Chondrocyte (in vitro differentiated cells): ENCODE measurements at regions not wholly inside any gene's neighbourhood (a gene's known extent, or its start where the extent isn't known, plus 50 kb on each side); places are given as distances from the start of the nearest gene placed in this dataset.

Experiments used
- DNase-seq: peaks from one replicate; pipeline ENCODE4 v3.0.0; 2021; ENCODE audit warnings: mixed read lengths, low spot score
- H3K27ac Mint-ChIP-seq: one replicate; pipeline ENCODE4 v1.8.0; 2021; ENCODE audit warnings: mild to moderate bottlenecking, moderate library complexity, mixed read lengths; ENCODE audit not compliant: unreplicated experiment
- H3K27me3 Mint-ChIP-seq: 2 replicates; pipeline ENCODE4 v1.8.0; 2021; ENCODE audit warnings: low read depth, mixed read lengths
- H3K36me3 Mint-ChIP-seq: 2 replicates; pipeline ENCODE4 v1.8.0; 2021; ENCODE audit warnings: low read depth, mixed read lengths
- H3K4me1 Mint-ChIP-seq: 2 replicates; pipeline ENCODE4 v1.8.0; 2021; ENCODE audit warnings: low read depth, mild to moderate bottlenecking, mixed read lengths
- H3K4me3 Mint-ChIP-seq: one replicate; pipeline ENCODE4 v1.8.0; 2021; ENCODE audit warnings: mild to moderate bottlenecking, moderate library complexity, mixed read lengths; ENCODE audit not compliant: unreplicated experiment
- H3K9me3 Mint-ChIP-seq: 2 replicates; pipeline ENCODE4 v1.8.0; 2021; ENCODE audit warnings: low read depth, mixed read lengths
- CTCF ChIP-seq: fragments of 200-600 bp; sonication (generic); IDR thresholded peaks from 2 replicates; pipeline ENCODE4 v1.5.0; 2021; ENCODE audit warnings: antibody characterized with exemption, mild to moderate bottlenecking, moderate library complexity

- TF ChIP-seq CTCF, result no peak
- no peak overlapping the region for H3K4me3 Mint-ChIP-seq
- H3K27me3 Mint-ChIP-seq, result peaks cover 2% of the 10 kb centered on the region
- H3K9me3 Mint-ChIP-seq, result peaks cover 10% of the 10 kb centered on the region
- no peaks in the 10 kb centered on the region for H3K4me1 Mint-ChIP-seq
- peaks cover 3% of the 10 kb centered on the region for H3K36me3 Mint-ChIP-seq
- no peak for DNase-seq
- H3K27ac Mint-ChIP-seq, result no peak overlapping the region
These were observed 366.5 kb upstream of the POU3F2 start for GRCh38 chr6:98467902-98468301.

GRCh38 chr6:98469141-98469540 lies 365.2 kb upstream of the POU3F2 start:
- Mint-ChIP-seq H3K27me3 (peaks cover 2% of the 10 kb centered on the region), H3K36me3 (peaks cover 3% of the 10 kb centered on the region), H3K4me3 (no peak overlapping the region), H3K4me1 (no peaks in the 10 kb centered on the region), H3K27ac (no peak overlapping the region), H3K9me3 (peaks cover 10% of the 10 kb centered on the region)
- TF ChIP-seq CTCF, result no peak
- no peak for DNase-seq

DNA sequence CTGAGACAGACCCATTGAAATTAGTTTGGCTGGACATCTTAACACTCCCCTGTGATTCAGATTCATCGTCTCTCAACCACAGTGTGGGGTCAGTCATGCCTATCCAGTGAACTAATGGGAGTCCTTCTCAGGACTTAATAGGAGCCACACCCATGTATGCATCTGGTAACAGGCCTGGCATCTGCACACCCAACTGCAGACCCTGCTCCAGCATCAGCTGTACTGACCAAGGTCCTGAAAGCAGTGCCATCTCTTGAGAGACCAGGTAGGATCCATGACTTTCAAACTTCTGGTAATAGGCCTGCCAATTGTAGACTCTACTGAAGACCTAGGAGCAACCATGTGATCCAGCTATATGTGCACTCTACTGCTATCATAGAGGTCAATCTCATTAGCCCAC lies 363.6 kb upstream of the POU3F2 start:
- Mint-ChIP-seq H3K27me3 (peaks cover 2% of the 10 kb centered on the region), H3K27ac (no peak overlapping the region), H3K36me3 (peaks cover 3% of the 10 kb centered on the region), H3K4me3 (no peak overlapping the region), H3K9me3 (peaks cover 10% of the 10 kb centered on the region), H3K4me1 (no peaks in the 10 kb centered on the region)
- no peak for TF ChIP-seq CTCF
- DNase-seq, result no peak

- Mint-ChIP-seq H3K27ac (no peak overlapping the region), H3K27me3 (peaks cover 2% of the 10 kb centered on the region), H3K4me1 (no peaks in the 10 kb centered on the region), H3K4me3 (no peak overlapping the region), H3K36me3 (peaks cover 3% of the 10 kb centered on the region), H3K9me3 (peaks cover 10% of the 10 kb centered on the region)
- no peak for DNase-seq
- no peak for TF ChIP-seq CTCF
These were observed 362.9 kb upstream of the POU3F2 start for GRCh38 chr6:98471444-98471843.

GRCh38 chr6:98477231-98477630 lies 357.1 kb upstream of the POU3F2 start:
- no peak for DNase-seq
- H3K27me3 Mint-ChIP-seq, result no peaks in the 10 kb centered on the region
- no peaks in the 10 kb centered on the region for H3K36me3 Mint-ChIP-seq
- no peak overlapping the region for H3K27ac Mint-ChIP-seq
- no peak overlapping the region for H3K4me3 Mint-ChIP-seq
- TF ChIP-seq CTCF, result no peak
- peaks cover 9% of the 10 kb centered on the region for H3K9me3 Mint-ChIP-seq
- no peaks in the 10 kb centered on the region for H3K4me1 Mint-ChIP-seq
